ENCODE measurements at regions not wholly inside any gene's neighbourhood (a gene's known extent, or its start where the extent isn't known, plus 50 kb on each side); places are given as distances from the start of the nearest gene placed in this dataset.

GRCh38 chr10:63703740-63704345, 182.6 kb downstream of the REEP3 start:
- 66 to 87% (median 83%) methylated on average over 6 of the region's 6 CpGs for WGBS, 3 donors
- H3K27ac ChIP-seq (ENCODE audit: low read depth, low read length), result no peak overlapping the region

GRCh38 chr10:63707254-63707910, 186.2 kb downstream of the REEP3 start:
- 28 to 43% (median 31%) methylated on average over 1 of the region's 1 CpG for WGBS, 3 donors
- H3K27ac ChIP-seq (ENCODE audit: low read depth, low read length), result no peak overlapping the region

- WGBS, 3 donors, result 76 to 78% (median 77%) methylated on average over 5 of the region's 5 CpGs
- H3K27ac ChIP-seq (ENCODE audit: low read depth, low read length), result no peak overlapping the region
These were observed 187.2 kb downstream of the REEP3 start for GRCh38 chr10:63708421-63708820.

GRCh38 chr10:63710703-63711102, 189.5 kb downstream of the REEP3 start:
- peak overlapping the region; percentile 26 for H3K27ac ChIP-seq (ENCODE audit: low read depth, low read length)

GRCh38 chr10:63711361-63711760, 190.2 kb downstream of the REEP3 start:
- WGBS, 3 donors, result 26 to 64% (median 41%) methylated on average over 4 of the region's 4 CpGs
- peak overlapping the region; percentile 88 for H3K27ac ChIP-seq (ENCODE audit: low read depth, low read length)

GRCh38 chr10:63711867-63712716, 190.9 kb downstream of the REEP3 start:
- 11 to 24% (median 15%) methylated on average over 6 of the region's 6 CpGs for WGBS, 3 donors
- peak overlapping the region; percentile 88 for H3K27ac ChIP-seq (ENCODE audit: low read depth, low read length)

- peak overlapping the region; percentile 39 for H3K27ac ChIP-seq (ENCODE audit: low read depth, low read length)
- WGBS, 3 donors, result 23 to 51% (median 29%) methylated on average over 1 of the region's 1 CpG
These were observed 191.5 kb downstream of the REEP3 start for GRCh38 chr10:63712717-63713115.

GRCh38 chr10:63713191-63714144, 192.3 kb downstream of the REEP3 start:
- peak overlapping the region; percentile 60 for H3K27ac ChIP-seq (ENCODE audit: low read depth, low read length)
- 24 to 30% (median 24%) methylated on average over 7 of the region's 7 CpGs for WGBS, 3 donors

GRCh38 chr10:63716016-63716580, 194.9 kb downstream of the REEP3 start:
- WGBS, 3 donors, result 50 to 74% (median 52%) methylated on average over 4 of the region's 4 CpGs
- H3K27ac ChIP-seq (ENCODE audit: low read depth, low read length), result no peak overlapping the region

GRCh38 chr10:63717027-63717715, 196.0 kb downstream of the REEP3 start:
- H3K27ac ChIP-seq (ENCODE audit: low read depth, low read length), result no peak overlapping the region
- WGBS, 3 donors, result 82 to 94% (median 94%) methylated on average over 9 to 11 of the region's 11 CpGs

- WGBS, 3 donors, result 79 to 88% (median 85%) methylated on average over 4 of the region's 4 CpGs
- H3K27ac ChIP-seq (ENCODE audit: low read depth, low read length), result no peak overlapping the region
These were observed 196.8 kb downstream of the REEP3 start for GRCh38 chr10:63718006-63718405.

GRCh38 chr10:63718421-63718820, 197.2 kb downstream of the REEP3 start:
- 88 to 92% (median 92%) methylated on average over 7 of the region's 7 CpGs for WGBS, 3 donors
- H3K27ac ChIP-seq (ENCODE audit: low read depth, low read length), result no peak overlapping the region

GRCh38 chr10:63719226-63719856, 198.1 kb downstream of the REEP3 start:
- no peak overlapping the region for H3K27ac ChIP-seq (ENCODE audit: low read depth, low read length)
- WGBS, 3 donors, result 29 to 80% (median 68%) methylated on average over 4 of the region's 4 CpGs

GRCh38 chr10:63720072-63720537, 198.9 kb downstream of the REEP3 start:
- no peak overlapping the region for H3K27ac ChIP-seq (ENCODE audit: low read depth, low read length)
- 1 to 4% (median 2%) methylated on average over 6 of the region's 6 CpGs for WGBS, 3 donors

- H3K27ac ChIP-seq (ENCODE audit: low read depth, low read length), result no peak overlapping the region
- WGBS, 3 donors, result 48 to 63% (median 55%) methylated on average over 4 of the region's 4 CpGs
These were observed 199.5 kb downstream of the REEP3 start for GRCh38 chr10:63720676-63721075.

- H3K27ac ChIP-seq (ENCODE audit: low read depth, low read length), result no peak overlapping the region
- WGBS, 3 donors, result 31 to 49% (median 38%) methylated on average over 5 of the region's 5 CpGs
These were observed 201.3 kb downstream of the REEP3 start for GRCh38 chr10:63722537-63722936.

GRCh38 chr10:63723320-63723719, 202.1 kb downstream of the REEP3 start:
- 61 to 64% (median 62%) methylated on average over 4 of the region's 4 CpGs for WGBS, 3 donors

More at GRCh38 chr10:63723320-63723719, 202.1 kb downstream of the REEP3 start:
- no peak overlapping the region for H3K27ac ChIP-seq (ENCODE audit: low read depth, low read length)
